Endothelial cell of umbilical vein (primary cell): ENCODE measurements at regions not wholly inside any gene's neighbourhood (a gene's known extent, or its start where the extent isn't known, plus 50 kb on each side); places are given as distances from the start of the nearest gene placed in this dataset.

Source experiments
- EZH2 ChIP-seq: IDR thresholded peaks from 2 replicates; pipeline ENCODE4 v1.6.1; 2012; ENCODE audit warnings: borderline replicate concordance, low read depth, mild to moderate bottlenecking, moderate library complexity, low read length, inconsistent platforms; ENCODE audit not compliant: severe bottlenecking
- FOS ChIP-seq: IDR thresholded peaks from 2 replicates; pipeline ENCODE4 v1.6.1; 2011; ENCODE audit warnings: mild to moderate bottlenecking, low read length, moderate library complexity, borderline replicate concordance; ENCODE audit not compliant: insufficient read depth
- GATA2 ChIP-seq: IDR thresholded peaks from 2 replicates; pipeline ENCODE4 v1.7.0; 2011; ENCODE audit warnings: low read depth, mild to moderate bottlenecking, moderate library complexity, mixed read lengths, low read length; ENCODE audit not compliant: insufficient read length, insufficient read depth
- MAX ChIP-seq: IDR thresholded peaks from 2 replicates; pipeline ENCODE4 v1.6.1; 2011; ENCODE audit not compliant: insufficient read depth, insufficient read length
- MYC ChIP-seq: IDR thresholded peaks from one replicate; pipeline ENCODE4 v1.6.1; 2011; ENCODE audit warnings: mild to moderate bottlenecking, low read depth, low read length
- POLR2A ChIP-seq: IDR thresholded peaks from 2 replicates; pipeline ENCODE4 v1.6.1; 2012; ENCODE audit warnings: low read depth, mild to moderate bottlenecking, control low read depth, low read length
- POLR2AphosphoS5 ChIP-seq: IDR thresholded peaks from 2 replicates; pipeline ENCODE4 v1.6.1; 2012; ENCODE audit warnings: low read depth, mild to moderate bottlenecking, control low read depth, low read length, moderate library complexity; ENCODE audit not compliant: insufficient read depth
- TF ChIP-seq, protein P1 (sequence below), 2 donors: IDR thresholded peaks; 1 replicate in 1 of 2; 2 replicates in 1 of 2; pipeline ENCODE4 v1.5.1; 2011; ENCODE audit warnings: low read length in 2 of 2, mild to moderate bottlenecking in 2 of 2, moderate library complexity in 2 of 2, control low read depth in 1 of 2, inconsistent platforms in 1 of 2, low read depth in 1 of 2; ENCODE audit not compliant: insufficient read depth in 1 of 2; ENCODE audit errors: extremely low read depth in 1 of 2

- TF ChIP-seq EZH2 (no peak), POLR2A (no peak), FOS (no peak), GATA2 (no peak), POLR2AphosphoS5 (no peak), MAX (no peak), MYC (no peak)
- TF ChIP-seq, protein P1, sequence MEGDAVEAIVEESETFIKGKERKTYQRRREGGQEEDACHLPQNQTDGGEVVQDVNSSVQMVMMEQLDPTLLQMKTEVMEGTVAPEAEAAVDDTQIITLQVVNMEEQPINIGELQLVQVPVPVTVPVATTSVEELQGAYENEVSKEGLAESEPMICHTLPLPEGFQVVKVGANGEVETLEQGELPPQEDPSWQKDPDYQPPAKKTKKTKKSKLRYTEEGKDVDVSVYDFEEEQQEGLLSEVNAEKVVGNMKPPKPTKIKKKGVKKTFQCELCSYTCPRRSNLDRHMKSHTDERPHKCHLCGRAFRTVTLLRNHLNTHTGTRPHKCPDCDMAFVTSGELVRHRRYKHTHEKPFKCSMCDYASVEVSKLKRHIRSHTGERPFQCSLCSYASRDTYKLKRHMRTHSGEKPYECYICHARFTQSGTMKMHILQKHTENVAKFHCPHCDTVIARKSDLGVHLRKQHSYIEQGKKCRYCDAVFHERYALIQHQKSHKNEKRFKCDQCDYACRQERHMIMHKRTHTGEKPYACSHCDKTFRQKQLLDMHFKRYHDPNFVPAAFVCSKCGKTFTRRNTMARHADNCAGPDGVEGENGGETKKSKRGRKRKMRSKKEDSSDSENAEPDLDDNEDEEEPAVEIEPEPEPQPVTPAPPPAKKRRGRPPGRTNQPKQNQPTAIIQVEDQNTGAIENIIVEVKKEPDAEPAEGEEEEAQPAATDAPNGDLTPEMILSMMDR (IDR thresholded peaks at IDR 0.05; ENCODE audit: extremely low read depth in 1 of 2, insufficient read depth in 1 of 2, low read depth in 1 of 2, low read length in 2 of 2), result no peak
Observed at GRCh38 chrX:122625239-122625638, 558.8 kb upstream of the GRIA3 start.
